ENCODE measurements at regions not wholly inside any gene's neighbourhood (a gene's known extent, or its start where the extent isn't known, plus 50 kb on each side); places are given as distances from the start of the nearest gene placed in this dataset.

- CTCF ChIA-PET, result no interaction called here
- Histone ChIP-seq H3K4me1 (replicated peaks; ENCODE audit: insufficient read depth) (no peaks in the 10 kb centered on the region), H3K79me2 (ENCODE audit: low read depth) (no peaks in the 10 kb centered on the region), H3K36me3 (ENCODE audit: low read depth) (no peaks in the 10 kb centered on the region), H4K20me1 (ENCODE audit: insufficient read depth) (no peaks in the 10 kb centered on the region), H3F3A (ENCODE audit: insufficient read depth, low read depth) (no peaks in the 10 kb centered on the region), H3K27ac (no peak overlapping the region), H3K9me2 (ENCODE audit: insufficient read depth) (no peaks in the 10 kb centered on the region), H3K4me3 (no peak overlapping the region), H3K4me2 (no peak overlapping the region), H3K9me3 (ENCODE audit: insufficient read depth, low read depth) (no peaks in the 10 kb centered on the region), H2AFZ (no peak overlapping the region), H3K27me3 (ENCODE audit: insufficient read depth, low read depth) (no peaks in the 10 kb centered on the region)
- no peak for DNase-seq
- TF ChIP-seq CTCF (conservative IDR thresholded peaks at IDR 0.05), result no peak
- no peak for TF ChIP-seq EZH2 (IDR thresholded peaks at IDR 0.05; ENCODE audit: low read depth)
- intact Hi-C loops (cut with micrococcal nuclease; ENCODE audit: unreplicated experiment), result no loop called here
- POLR2A ChIA-PET (ENCODE audit: unreplicated experiment), result no interaction called here
- no TSS peak for BruUV-seq (replicated peaks)
These were observed 307.6 kb upstream of the CTSO start for GRCh38 chr4:156261230-156261629.

GRCh38 chr4:156255230-156256007 lies 301.8 kb upstream of the CTSO start:
- no peak for DNase-seq
- CTCF ChIA-PET, result no interaction called here
- Histone ChIP-seq H3F3A (ENCODE audit: insufficient read depth, low read depth) (no peaks in the 10 kb centered on the region), H3K4me2 (no peak overlapping the region), H3K36me3 (ENCODE audit: low read depth) (no peaks in the 10 kb centered on the region), H3K4me3 (no peak overlapping the region), H3K27ac (no peak overlapping the region), H2AFZ (no peak overlapping the region), H3K9me2 (ENCODE audit: insufficient read depth) (no peaks in the 10 kb centered on the region), H4K20me1 (ENCODE audit: insufficient read depth) (no peaks in the 10 kb centered on the region), H3K4me1 (replicated peaks; ENCODE audit: insufficient read depth) (no peaks in the 10 kb centered on the region), H3K79me2 (ENCODE audit: low read depth) (no peaks in the 10 kb centered on the region), H3K27me3 (ENCODE audit: insufficient read depth, low read depth) (no peaks in the 10 kb centered on the region), H3K9me3 (ENCODE audit: insufficient read depth, low read depth) (no peaks in the 10 kb centered on the region)
- BruUV-seq (replicated peaks), result no TSS peak
- TF ChIP-seq EZH2 (IDR thresholded peaks at IDR 0.05; ENCODE audit: low read depth) (no peak), CTCF (conservative IDR thresholded peaks at IDR 0.05) (no peak)
- intact Hi-C loops (cut with micrococcal nuclease; ENCODE audit: unreplicated experiment), result no loop called here
- POLR2A ChIA-PET (ENCODE audit: unreplicated experiment), result no interaction called here

- no TSS peak for BruUV-seq (replicated peaks)
- no peak for DNase-seq
- H2AFZ ChIP-seq, result no peak overlapping the region
- intact Hi-C loops (cut with micrococcal nuclease; ENCODE audit: unreplicated experiment), result no loop called here
- ChIA-PET POLR2A (ENCODE audit: unreplicated experiment) (no interaction called here), CTCF (no interaction called here)
- no peaks in the 10 kb centered on the region for H3K9me2 ChIP-seq (ENCODE audit: insufficient read depth)
- no peaks in the 10 kb centered on the region for H3K79me2 ChIP-seq (ENCODE audit: low read depth)
- H3F3A ChIP-seq (ENCODE audit: insufficient read depth, low read depth), result no peaks in the 10 kb centered on the region
- no peak overlapping the region for H3K4me3 ChIP-seq
- H3K36me3 ChIP-seq (ENCODE audit: low read depth), result no peaks in the 10 kb centered on the region
- TF ChIP-seq CTCF (conservative IDR thresholded peaks at IDR 0.05) (no peak), EZH2 (IDR thresholded peaks at IDR 0.05; ENCODE audit: low read depth) (no peak)
- no peak overlapping the region for H3K4me2 ChIP-seq
- no peaks in the 10 kb centered on the region for H4K20me1 ChIP-seq (ENCODE audit: insufficient read depth)
- no peaks in the 10 kb centered on the region for H3K9me3 ChIP-seq (ENCODE audit: insufficient read depth, low read depth)
- H3K4me1 ChIP-seq (replicated peaks; ENCODE audit: insufficient read depth), result no peaks in the 10 kb centered on the region
- H3K27me3 ChIP-seq (ENCODE audit: insufficient read depth, low read depth), result no peaks in the 10 kb centered on the region
- H3K27ac ChIP-seq, result no peak overlapping the region
These were observed 298.8 kb upstream of the CTSO start for GRCh38 chr4:156252358-156252921.
